Ishikawa (cell line): ENCODE measurements at regions not wholly inside any gene's neighbourhood (a gene's known extent, or its start where the extent isn't known, plus 50 kb on each side); places are given as distances from the start of the nearest gene placed in this dataset.

Source experiments
- CEBPB ChIP-seq: IDR thresholded peaks from 2 replicates; pipeline ENCODE4 v1.6.1; 2012
- CREB1 ChIP-seq: IDR thresholded peaks from 2 replicates; pipeline ENCODE4 v1.6.1; 2012; ENCODE audit warnings: low read depth
- EGR1 ChIP-seq: IDR thresholded peaks from 2 replicates; pipeline ENCODE4 v1.6.1; 2012
- EP300 ChIP-seq: IDR thresholded peaks from 2 replicates; pipeline ENCODE4 v1.6.1; 2012; ENCODE audit warnings: borderline replicate concordance
- FOXM1 ChIP-seq: IDR thresholded peaks from 2 replicates; pipeline ENCODE4 v1.6.1; 2012; ENCODE audit warnings: low read depth, borderline replicate concordance
- MAX ChIP-seq: IDR thresholded peaks from 2 replicates; pipeline ENCODE4 v1.6.1; 2012
- NFIC ChIP-seq: IDR thresholded peaks from 2 replicates; pipeline ENCODE4 v1.6.1; 2012
- RAD21 ChIP-seq: IDR thresholded peaks from 2 replicates; pipeline ENCODE4 v1.6.1; 2012; ENCODE audit warnings: low read depth
- REST ChIP-seq: IDR thresholded peaks from 2 replicates; pipeline ENCODE4 v1.6.1; 2012; ENCODE audit warnings: low read depth, mild to moderate bottlenecking
- TAF1 ChIP-seq: IDR thresholded peaks from 2 replicates; pipeline ENCODE4 v1.6.1; 2012; ENCODE audit warnings: low read depth, mild to moderate bottlenecking
- TCF12 ChIP-seq: IDR thresholded peaks from 2 replicates; pipeline ENCODE4 v1.6.1; 2012; ENCODE audit warnings: low read depth
- TEAD4 ChIP-seq: IDR thresholded peaks from 2 replicates; pipeline ENCODE4 v1.6.1; 2012
- USF1 ChIP-seq: IDR thresholded peaks from 2 replicates; pipeline ENCODE4 v1.6.1; 2012
- YY1 ChIP-seq: IDR thresholded peaks from 2 replicates; pipeline ENCODE4 v1.6.1; 2012; ENCODE audit warnings: low read depth
- ZBTB7A ChIP-seq: IDR thresholded peaks from 2 replicates; pipeline ENCODE4 v1.6.1; 2012; ENCODE audit warnings: low read depth

- TF ChIP-seq YY1 (no peak), RAD21 (no peak), CREB1 (no peak), TAF1 (no peak), EGR1 (no peak), FOXM1 (no peak), TCF12 (no peak)
Measured at GRCh38 chr22:48846200-48846599, 981.5 kb downstream of the BRD1 start.

- no peak for TF ChIP-seq TCF12
- TF ChIP-seq RAD21: no peak
Measured at GRCh38 chr22:48845356-48845936, 982.2 kb downstream of the BRD1 start.

- no peak for TF ChIP-seq YY1
Measured at GRCh38 chr22:48844056-48844675, 983.5 kb downstream of the BRD1 start.

GRCh38 chr22:48843640-48844039 is 984.0 kb downstream of the BRD1 start:
- no peak for TF ChIP-seq RAD21
- no peak for TF ChIP-seq EP300
- no peak for TF ChIP-seq USF1
- no peak for TF ChIP-seq ZBTB7A
- TF ChIP-seq EGR1: no peak
- TF ChIP-seq YY1: no peak
- TF ChIP-seq CEBPB: no peak
- TF ChIP-seq CREB1: no peak
- no peak for TF ChIP-seq FOXM1
- TF ChIP-seq TCF12: no peak
- no peak for TF ChIP-seq REST
- TF ChIP-seq TAF1: no peak
- TF ChIP-seq NFIC: no peak
- no peak for TF ChIP-seq TEAD4
- no peak for TF ChIP-seq MAX

- no peak for TF ChIP-seq ZBTB7A
- TF ChIP-seq YY1: no peak
- TF ChIP-seq EP300: no peak
- TF ChIP-seq NFIC: no peak
- no peak for TF ChIP-seq CEBPB
- no peak for TF ChIP-seq REST
- no peak for TF ChIP-seq TAF1
- TF ChIP-seq FOXM1: no peak
- no peak for TF ChIP-seq CREB1
Measured at GRCh38 chr22:48842976-48843375, 984.7 kb downstream of the BRD1 start.

- no peak for TF ChIP-seq RAD21
- TF ChIP-seq TAF1: no peak
- no peak for TF ChIP-seq EGR1
- TF ChIP-seq YY1: no peak
- TF ChIP-seq TCF12: no peak
- TF ChIP-seq FOXM1: no peak
- TF ChIP-seq NFIC: no peak
- TF ChIP-seq REST: no peak
- TF ChIP-seq CREB1: no peak
- no peak for TF ChIP-seq TEAD4
- no peak for TF ChIP-seq USF1
- no peak for TF ChIP-seq CEBPB
- no peak for TF ChIP-seq EP300
- TF ChIP-seq MAX: no peak
Measured at GRCh38 chr22:48842583-48842945, 985.1 kb downstream of the BRD1 start.
